ENCODE measurements at regions not wholly inside any gene's neighbourhood (a gene's known extent, or its start where the extent isn't known, plus 50 kb on each side); places are given as distances from the start of the nearest gene placed in this dataset.

- Histone ChIP-seq H2AFZ (ENCODE audit: control insufficient read depth, low read length) (no peak overlapping the region), H3K27me3 (ENCODE audit: control insufficient read depth, extremely low read depth, insufficient read depth, low read length) (no peaks in the 10 kb centered on the region), H3K4me1 (ENCODE audit: control insufficient read depth, extremely low read depth, insufficient read depth, low read length) (no peaks in the 10 kb centered on the region), H3K9me1 (ENCODE audit: control insufficient read depth, extremely low read depth, insufficient read depth, low read length) (no peaks in the 10 kb centered on the region), H3K4me3 (ENCODE audit: control insufficient read depth in 2 of 3, extremely low read depth in 1 of 3, insufficient read depth in 2 of 3, low read depth in 1 of 3, low read length in 3 of 3) (no peak overlapping the region), H3K9ac (ENCODE audit: control insufficient read depth, extremely low read depth, insufficient read depth, low read length) (no peak overlapping the region), H3K36me3 (ENCODE audit: control insufficient read depth in 2 of 2, extremely low read depth in 1 of 2, insufficient read depth in 2 of 2, low read length in 2 of 2) (no peaks in the 10 kb centered on the region), H3K9me3 (ENCODE audit: control insufficient read depth, low read depth, low read length) (no peaks in the 10 kb centered on the region), H3K4me2 (ENCODE audit: control insufficient read depth, extremely low read depth, insufficient read depth, low read depth, low read length) (no peak overlapping the region), H3K27ac (ENCODE audit: control insufficient read depth, insufficient read depth, low read length) (no peak overlapping the region), H4K20me1 (ENCODE audit: control insufficient read depth, extremely low read depth, insufficient read depth, low read length) (no peaks in the 10 kb centered on the region), H3K79me2 (ENCODE audit: control insufficient read depth, insufficient read depth, low read length) (no peaks in the 10 kb centered on the region)
- no peak for DNase-seq (ENCODE audit: low read depth, low spot score)
- no peak for TF ChIP-seq CTCF (optimal IDR thresholded peaks at IDR 0.05 in 1 of 3, IDR thresholded peaks at IDR 0.05 in 1 of 3, conservative IDR thresholded peaks at IDR 0.05 in 1 of 3; ENCODE audit: extremely low read depth in 1 of 3, insufficient read depth in 2 of 3, low read length in 3 of 3)
- no peak for TF ChIP-seq EZH2 (IDR thresholded peaks at IDR 0.05; ENCODE audit: low read length)
- no peak for FAIRE-seq
- dilution Hi-C loops (cut with MboI; ENCODE audit: extremely low pct_ligation_motif_present, low sequenced_read_pairs) = no loop called here
These were observed 432.5 kb upstream of the PCDH15 start for GRCh38 chr10:55233505-55233904.

DNA sequence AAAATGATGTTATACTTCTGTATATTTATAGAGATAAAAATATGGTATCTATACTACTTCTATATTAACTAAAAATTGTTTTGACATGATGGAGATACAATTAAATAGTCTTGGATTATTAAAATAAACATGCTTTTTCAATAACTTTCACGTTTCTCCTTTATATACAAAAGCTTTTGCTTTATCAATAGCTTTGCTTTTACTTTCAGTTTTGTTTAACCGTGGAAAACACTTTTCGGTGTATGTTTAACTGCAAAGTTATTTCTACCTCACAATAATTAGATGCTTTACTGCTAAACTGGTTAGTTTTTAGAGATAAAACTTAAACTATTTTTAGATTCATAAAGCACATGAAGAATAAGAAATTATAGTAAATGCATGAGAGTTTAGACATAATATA, 432.1 kb upstream of the PCDH15 start:
- Histone ChIP-seq H3K9ac (ENCODE audit: control insufficient read depth, extremely low read depth, insufficient read depth, low read length) (no peak overlapping the region), H3K36me3 (ENCODE audit: control insufficient read depth in 2 of 2, extremely low read depth in 1 of 2, insufficient read depth in 2 of 2, low read length in 2 of 2) (no peaks in the 10 kb centered on the region), H3K79me2 (ENCODE audit: control insufficient read depth, insufficient read depth, low read length) (no peaks in the 10 kb centered on the region), H3K4me3 (ENCODE audit: control insufficient read depth in 2 of 3, extremely low read depth in 1 of 3, insufficient read depth in 2 of 3, low read depth in 1 of 3, low read length in 3 of 3) (no peak overlapping the region), H3K9me1 (ENCODE audit: control insufficient read depth, extremely low read depth, insufficient read depth, low read length) (no peaks in the 10 kb centered on the region), H3K9me3 (ENCODE audit: control insufficient read depth, low read depth, low read length) (no peaks in the 10 kb centered on the region), H3K4me1 (ENCODE audit: control insufficient read depth, extremely low read depth, insufficient read depth, low read length) (no peaks in the 10 kb centered on the region), H3K27me3 (ENCODE audit: control insufficient read depth, extremely low read depth, insufficient read depth, low read length) (no peaks in the 10 kb centered on the region), H3K4me2 (ENCODE audit: control insufficient read depth, extremely low read depth, insufficient read depth, low read depth, low read length) (no peak overlapping the region), H2AFZ (ENCODE audit: control insufficient read depth, low read length) (no peak overlapping the region), H4K20me1 (ENCODE audit: control insufficient read depth, extremely low read depth, insufficient read depth, low read length) (no peaks in the 10 kb centered on the region), H3K27ac (ENCODE audit: control insufficient read depth, insufficient read depth, low read length) (no peak overlapping the region)
- TF ChIP-seq EZH2 (IDR thresholded peaks at IDR 0.05; ENCODE audit: low read length) = no peak
- no peak for TF ChIP-seq CTCF (optimal IDR thresholded peaks at IDR 0.05 in 1 of 3, IDR thresholded peaks at IDR 0.05 in 1 of 3, conservative IDR thresholded peaks at IDR 0.05 in 1 of 3; ENCODE audit: extremely low read depth in 1 of 3, insufficient read depth in 2 of 3, low read length in 3 of 3)
- DNase-seq (ENCODE audit: low read depth, low spot score) (no peak), FAIRE-seq (no peak)
- dilution Hi-C loops (cut with MboI; ENCODE audit: extremely low pct_ligation_motif_present, low sequenced_read_pairs) = no loop called here
